GM21390 (cell line): ENCODE measurements at regions not wholly inside any gene's neighbourhood (a gene's known extent, or its start where the extent isn't known, plus 50 kb on each side); places are given as distances from the start of the nearest gene placed in this dataset.

Source experiments
- ATAC-seq: cut with Tn5 transposase; IDR thresholded peaks from one replicate; pipeline ENCODE4 v1.9.1; 2021; ENCODE audit not compliant: unreplicated experiment

DNA sequence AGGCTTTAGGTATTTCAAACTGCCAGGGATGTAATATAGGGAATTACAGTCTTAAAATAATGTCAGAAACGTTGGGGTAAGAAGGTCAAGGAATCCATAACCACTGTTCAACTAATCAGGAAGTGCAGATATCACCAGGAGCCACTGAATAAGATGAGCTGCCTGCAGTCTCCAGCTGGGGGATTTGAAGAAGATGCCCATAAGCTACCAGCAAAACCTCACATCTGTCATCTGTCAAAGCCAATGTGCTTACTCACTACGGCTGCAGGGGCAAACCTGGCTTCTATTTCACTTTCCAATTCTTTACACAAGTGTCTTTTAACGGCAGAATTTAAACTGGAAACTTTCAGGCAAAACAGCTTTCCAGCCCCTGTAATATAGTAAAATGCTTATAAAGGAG is 1410.1 kb upstream of the ATXN8OS start:
- ATAC-seq = no peak

DNA sequence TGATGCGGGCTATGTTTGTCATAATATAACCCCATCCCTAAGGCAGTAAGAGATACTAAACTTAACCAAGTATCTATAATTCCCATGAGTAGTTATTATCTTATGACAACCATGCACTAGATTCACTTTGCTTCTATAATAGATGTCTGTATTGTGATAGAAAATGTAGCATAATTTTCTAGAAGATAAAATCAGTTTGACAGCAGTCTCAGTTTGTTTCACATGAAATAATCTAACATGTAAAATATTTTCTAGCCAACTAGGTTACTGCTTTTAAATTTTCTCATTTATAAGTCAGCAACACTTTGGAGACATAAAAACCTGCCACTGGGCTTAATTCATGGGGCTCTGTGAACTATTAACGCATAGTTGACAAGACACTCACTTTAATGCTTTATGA is 1410.7 kb upstream of the ATXN8OS start:
- ATAC-seq = no peak

DNA sequence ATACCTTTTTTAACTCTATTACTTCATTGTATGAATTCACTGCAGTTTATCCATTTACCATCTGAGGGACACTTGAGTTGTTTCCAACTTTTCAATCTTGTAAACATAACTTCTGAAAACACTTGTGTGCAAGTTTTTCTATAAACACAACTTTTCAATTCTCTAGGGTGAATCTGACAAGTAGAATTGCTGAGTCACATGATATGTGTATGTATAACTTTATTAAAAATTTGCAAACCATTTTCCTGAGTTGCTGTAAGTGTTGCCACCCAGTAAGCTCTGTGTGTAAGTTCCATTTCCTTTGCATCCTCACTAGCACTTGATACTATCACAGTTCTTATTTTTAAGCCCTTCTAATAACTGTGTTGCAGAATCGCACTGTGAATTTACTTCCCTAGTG is 1415.6 kb upstream of the ATXN8OS start:
- no peak for ATAC-seq

DNA sequence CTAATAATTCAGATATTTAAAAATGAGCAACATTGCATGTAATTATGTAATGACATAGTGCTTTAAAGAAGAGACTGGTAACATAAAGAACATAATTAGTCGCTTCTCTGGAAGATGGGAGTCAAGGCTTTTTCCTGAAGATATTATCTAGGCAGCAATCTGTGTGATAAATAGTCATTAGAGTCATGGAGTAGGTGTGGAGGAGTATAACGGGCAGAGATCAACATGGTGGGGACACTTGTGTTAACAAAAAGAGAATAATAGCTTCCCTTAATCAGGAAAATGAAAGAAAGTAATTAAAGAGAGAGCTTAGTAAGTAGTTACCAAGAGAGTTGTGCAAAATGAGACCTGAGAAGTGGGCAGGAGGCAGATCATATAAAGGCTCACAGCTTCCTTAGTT is 1417.1 kb upstream of the ATXN8OS start:
- ATAC-seq = no peak

DNA sequence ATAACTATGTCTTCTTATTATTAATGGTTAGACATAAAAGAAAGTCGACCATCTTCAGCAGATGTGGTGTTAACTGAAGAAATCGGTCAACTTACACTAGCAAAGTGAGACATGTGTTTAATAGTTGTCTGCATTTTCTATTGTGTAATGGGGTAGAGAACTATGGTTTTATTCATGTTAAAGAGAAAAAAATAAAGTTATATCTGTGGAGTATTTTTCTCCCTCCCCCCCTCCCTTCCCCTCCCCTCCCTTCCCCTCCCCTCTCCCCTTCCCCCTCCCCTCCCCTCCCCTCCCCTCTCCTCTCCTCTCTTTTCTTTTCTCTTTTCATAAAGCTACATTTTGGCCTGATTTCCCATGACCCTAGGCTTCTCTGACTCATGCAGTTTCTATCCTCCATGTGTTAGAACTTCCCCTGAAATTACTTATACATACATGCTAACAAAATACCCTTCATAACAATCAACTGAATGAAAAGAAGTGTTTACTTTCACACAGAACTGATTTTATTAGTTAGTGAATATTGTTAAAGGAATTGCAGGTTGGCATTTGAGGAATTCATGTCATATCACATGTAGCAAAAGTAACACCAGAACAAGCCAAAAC is 1431.0 kb upstream of the ATXN8OS start:
- ATAC-seq = no peak

DNA sequence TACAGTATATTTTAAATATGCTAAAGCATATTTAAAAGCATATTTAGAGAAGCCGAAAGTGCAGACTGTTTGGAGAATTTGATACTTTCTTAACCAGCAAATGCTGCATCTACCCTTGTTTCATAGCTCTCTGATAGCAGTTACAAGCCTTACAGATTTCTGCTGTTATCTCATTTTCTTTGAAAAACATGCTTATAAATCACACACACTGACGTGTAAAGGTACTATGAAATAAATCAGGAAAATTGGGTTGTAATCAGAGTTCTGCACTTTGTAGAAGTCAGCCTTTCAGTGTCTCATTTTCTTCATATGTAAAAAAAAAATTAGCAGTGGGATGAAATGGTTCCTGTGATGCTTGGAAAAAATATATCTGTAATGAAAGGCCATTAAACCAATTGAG is 1432.4 kb upstream of the ATXN8OS start:
- ATAC-seq = no peak

DNA sequence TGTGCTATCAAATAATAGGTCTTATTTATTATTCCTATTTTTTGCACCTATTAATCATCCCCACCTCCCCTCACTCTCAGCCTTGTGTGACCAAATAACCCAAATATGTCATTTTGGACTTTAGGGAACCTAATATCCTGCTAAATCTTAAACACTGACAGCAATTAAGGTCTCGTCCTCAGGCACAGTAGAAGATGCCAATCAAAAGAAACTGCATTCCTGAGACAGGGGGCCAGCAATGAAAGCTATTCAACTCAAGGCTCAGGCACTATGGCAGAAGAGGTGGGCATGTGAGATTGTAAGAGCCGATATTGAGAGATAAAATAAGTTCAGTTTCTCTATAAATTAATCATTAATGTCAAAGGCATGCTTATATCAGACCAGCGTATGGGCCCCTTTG is 1437.7 kb upstream of the PCDH9 start:
- no peak for ATAC-seq

DNA sequence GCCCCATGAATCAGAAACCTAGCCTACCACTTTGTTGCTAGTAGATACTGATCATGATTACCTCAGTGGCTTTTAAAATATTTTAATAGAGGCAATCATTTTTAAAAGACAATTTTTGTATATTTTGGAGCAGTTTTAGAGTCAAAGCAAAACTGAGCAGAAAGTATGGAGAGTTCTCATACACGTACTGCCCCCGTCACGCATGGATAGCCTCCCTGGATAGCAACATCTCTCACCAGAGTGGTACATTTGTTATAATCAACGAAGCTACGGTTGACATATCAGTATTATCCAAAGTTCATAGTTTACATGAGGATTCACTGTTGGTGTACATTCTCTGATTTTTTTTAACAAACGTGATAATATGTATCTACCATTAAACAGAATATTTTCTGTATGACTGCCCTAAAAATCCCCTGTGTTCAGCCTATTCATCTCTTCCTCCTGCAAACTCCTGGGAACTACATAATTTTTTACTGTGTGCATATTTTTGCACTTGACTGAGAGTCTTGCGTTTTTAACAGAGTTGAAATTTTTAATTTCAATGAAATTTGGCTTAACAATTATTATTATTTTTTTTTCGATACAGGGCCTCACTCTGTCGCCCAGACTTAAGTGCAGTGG is 1436.8 kb upstream of the PCDH9 start:
- no peak for ATAC-seq

DNA sequence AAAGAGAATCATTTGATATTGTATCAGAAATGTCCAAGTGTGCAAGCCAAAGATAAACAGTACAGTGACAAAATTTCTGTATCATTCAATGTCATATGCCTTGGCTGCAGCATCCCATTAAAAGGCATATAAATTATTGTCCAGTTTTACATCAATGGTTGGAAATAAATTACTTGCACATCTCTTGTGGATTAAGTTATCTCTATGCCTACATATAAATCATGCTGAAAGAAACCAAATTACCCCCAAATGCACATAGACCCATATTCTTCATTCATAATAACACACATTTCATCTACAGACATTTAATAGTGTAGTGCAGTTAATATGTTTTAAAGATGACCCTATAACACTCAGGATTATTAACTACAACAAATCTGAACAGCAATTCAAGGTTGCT is 1415.7 kb upstream of the PCDH9 start:
- ATAC-seq = no peak

DNA sequence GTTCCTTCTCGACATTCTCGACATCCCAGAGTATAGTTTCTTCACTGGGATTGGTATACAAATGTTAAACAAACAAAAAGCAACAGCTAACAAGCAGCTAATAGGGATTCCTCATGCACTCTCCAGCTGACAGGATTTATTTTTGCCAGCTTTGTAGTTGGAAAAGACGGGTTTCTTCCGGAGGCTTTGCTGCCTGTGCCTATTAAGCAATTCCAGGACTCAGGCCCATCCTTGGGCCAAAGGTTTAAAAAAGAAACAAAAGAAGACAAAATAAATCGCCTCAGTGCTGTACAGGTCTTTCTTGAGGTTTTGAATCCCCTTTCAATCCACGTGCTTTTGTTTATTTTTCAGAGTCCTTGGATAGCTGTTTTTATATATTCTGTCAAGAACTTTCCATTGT is 1414.5 kb upstream of the PCDH9 start:
- no peak for ATAC-seq

DNA sequence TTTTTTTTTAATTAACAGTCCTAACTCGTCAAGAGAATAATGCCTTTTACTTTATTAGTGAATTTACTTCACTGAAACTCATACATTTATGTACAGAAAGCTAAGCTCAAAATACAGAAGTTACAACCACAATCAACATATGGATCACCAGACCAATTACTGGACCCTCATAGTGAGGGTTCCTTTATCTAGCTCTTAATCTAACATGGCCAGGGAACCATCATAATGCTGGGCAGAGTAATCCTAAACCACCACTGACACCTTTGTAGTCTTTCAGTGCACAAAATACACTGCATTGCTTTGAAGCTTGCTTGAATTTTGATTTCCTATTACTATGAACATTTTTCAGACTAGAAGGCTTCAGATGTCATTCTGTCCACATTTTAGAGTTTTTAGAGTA is 1406.6 kb upstream of the PCDH9 start:
- no peak for ATAC-seq

DNA sequence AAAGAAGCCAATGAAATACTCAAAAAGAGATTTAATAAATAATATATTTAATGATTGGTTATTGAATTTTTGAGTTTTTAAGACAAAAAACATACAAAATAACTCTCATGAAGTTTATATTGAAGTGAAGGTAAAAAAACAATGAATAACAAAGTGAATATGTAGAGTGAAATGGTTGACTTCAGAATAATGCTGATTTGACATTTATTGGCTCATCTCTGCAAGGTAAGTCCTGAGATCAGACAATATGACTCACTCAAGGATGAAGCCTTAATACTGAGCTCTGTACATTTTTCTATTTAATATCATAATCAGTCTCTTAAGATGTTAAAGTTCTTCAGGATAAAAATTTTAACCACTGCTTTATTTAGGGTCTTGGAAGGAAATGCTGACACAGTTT is 1398.9 kb upstream of the PCDH9 start:
- ATAC-seq = no peak

DNA sequence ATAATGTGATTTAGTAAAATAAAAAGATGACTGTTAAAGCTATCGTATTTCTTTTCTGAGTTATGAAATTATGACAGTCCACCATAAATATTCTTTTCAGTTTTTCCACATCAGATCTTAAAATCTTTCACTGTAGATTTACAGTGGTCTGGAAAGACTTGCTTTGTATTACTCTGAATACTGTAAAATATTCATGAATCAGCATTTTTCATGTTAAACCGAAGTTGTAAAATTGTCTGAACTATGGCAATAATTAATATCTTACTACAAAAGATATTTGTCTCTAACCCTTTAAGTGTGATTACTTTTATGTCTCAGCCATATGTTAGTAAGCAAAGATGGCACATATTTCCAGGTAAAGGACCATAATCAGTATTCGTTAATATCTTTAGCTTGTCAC is 1397.2 kb upstream of the PCDH9 start:
- ATAC-seq = no peak

DNA sequence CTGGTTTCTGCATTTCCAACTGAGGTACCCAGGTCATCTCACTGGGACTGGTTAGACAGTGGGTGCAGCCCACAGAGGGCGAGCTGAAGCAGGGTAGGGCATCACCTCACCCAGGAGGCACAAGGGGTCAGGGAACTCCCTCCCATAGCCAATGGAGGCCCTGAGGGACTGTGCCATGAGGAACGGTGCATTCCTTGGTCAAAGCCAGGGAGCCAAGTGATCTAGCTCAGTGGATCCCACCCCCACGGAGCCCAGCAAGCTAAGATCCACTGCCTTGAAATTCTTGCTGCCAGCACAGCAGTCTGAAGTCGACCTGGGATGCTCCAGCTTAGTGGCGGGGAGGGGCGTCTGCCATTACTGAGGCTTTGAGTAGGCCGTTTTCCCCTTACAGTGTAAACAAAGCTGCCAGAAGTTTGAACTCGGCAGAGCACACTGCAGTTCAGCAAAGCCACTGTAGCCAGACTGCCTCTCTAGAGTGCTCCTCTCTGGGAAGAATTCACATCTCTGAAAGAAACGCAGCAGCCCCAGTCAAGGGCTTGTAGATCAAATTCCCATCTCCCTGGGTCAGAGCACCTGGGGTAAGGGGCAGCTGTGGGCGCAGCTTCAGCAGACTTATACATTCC is 1386.6 kb upstream of the PCDH9 start:
- no peak for ATAC-seq

DNA sequence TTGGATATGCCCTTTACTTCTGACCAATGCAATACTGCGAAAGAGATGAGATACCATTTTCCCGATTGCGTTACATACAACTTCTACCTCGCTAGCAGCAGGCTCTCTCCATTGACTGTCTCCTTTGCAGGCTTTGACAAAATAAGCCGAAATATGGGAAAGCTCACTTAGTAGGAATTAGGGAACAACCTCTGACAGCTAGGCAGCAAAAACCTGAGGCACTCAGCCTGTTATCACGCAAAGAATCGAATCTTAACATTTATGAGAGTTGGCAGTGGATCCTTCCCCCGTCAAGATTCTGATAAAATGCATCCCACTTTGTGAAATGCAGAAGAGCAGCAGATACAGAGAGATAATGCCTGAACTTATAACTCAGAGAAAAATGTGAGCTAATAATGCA is 1379.5 kb upstream of the PCDH9 start:
- no peak for ATAC-seq

DNA sequence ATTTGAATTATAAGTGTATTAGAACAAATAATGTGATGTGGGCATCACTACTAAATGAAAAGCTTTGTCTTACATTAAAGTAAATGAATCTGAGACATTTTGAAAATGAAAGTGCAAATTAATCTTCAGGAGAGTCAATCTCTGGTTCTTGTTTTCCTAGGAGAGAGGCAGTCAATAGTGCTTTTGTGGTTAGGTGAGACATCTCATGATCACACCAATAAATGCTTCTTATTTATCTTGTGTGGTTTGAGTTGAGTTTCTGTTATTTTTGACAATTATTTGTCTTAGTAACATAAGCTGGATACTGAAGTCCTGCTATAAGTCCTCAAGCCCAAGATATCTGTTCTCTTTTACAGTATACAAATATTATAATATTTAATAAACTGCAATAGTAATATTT is 1378.0 kb upstream of the PCDH9 start:
- ATAC-seq = no peak

DNA sequence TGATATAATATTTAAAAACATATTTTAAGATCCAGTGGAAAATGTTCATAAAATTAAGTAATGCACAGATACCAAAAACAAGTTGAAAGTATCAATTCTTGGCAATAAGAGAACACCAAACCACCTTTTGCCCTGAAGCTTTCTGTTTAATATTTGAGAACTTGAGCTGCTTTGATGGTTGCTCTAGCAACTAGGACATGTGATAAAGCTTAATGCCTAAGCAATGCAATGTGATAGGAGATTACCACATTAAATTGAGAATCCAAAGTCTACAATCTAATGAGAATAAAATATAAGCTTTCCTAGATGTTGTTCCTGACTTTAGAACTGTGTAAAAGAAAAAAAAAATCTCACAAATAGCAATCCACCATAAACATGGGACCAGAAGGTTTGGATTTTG is 1367.5 kb upstream of the PCDH9 start:
- ATAC-seq = no peak

DNA sequence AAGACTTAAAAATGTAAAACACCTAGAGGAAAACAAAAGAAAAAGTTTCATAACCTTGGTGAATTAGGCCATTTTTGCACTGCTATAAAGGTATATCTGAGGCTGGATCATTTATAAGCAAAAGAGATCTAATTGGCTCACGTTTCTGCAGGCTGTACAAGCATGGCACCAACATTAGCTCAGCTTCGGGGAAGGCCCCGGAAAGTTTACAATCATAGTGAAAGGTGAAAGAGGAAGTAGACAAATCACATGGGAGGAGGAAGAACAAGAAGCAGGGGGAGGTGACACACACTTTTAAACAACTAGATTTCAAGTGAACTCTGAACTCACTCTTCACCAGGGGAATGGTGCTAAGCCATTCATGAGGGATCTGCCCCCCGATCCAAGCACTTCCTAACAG is 1358.5 kb upstream of the PCDH9 start:
- ATAC-seq = peak; percentile 100

DNA sequence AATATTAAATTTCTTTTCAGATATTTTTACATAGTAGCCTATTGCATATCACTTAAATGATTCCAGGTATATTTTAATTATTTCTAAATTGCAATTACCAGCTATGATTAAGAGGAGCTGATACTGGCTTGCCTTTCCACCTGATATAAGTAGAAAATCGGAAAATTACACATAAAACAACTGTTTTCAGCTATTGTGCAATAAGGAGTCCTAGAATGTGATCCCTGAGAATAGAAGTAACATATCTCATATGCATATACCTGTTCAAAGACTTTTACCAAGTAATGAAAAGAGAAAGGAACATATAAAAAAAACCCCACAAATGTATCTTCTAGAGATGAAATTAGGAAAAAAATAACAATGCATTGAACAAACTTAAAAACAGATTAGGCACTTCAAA is 1354.6 kb upstream of the PCDH9 start:
- no peak for ATAC-seq

DNA sequence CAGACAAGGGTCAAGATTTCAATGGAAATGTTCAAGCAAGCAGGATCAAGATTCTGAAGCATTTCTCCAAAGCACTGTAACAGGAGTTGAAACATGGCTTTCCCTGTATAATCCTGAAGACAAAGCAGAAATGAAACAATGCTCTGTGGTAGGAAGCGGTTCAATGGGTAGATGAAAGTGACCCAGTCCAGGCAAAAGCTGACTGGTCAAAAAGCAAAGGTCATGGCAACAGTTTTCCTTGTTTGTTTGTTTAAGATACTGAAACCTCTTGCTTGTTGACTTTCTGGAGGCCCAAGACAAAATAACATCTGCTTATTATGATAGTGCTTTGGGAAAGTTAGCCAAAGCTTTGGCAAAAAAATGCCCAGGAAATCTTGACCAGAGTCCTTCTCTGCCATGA is 1343.9 kb upstream of the PCDH9 start:
- no peak for ATAC-seq

DNA sequence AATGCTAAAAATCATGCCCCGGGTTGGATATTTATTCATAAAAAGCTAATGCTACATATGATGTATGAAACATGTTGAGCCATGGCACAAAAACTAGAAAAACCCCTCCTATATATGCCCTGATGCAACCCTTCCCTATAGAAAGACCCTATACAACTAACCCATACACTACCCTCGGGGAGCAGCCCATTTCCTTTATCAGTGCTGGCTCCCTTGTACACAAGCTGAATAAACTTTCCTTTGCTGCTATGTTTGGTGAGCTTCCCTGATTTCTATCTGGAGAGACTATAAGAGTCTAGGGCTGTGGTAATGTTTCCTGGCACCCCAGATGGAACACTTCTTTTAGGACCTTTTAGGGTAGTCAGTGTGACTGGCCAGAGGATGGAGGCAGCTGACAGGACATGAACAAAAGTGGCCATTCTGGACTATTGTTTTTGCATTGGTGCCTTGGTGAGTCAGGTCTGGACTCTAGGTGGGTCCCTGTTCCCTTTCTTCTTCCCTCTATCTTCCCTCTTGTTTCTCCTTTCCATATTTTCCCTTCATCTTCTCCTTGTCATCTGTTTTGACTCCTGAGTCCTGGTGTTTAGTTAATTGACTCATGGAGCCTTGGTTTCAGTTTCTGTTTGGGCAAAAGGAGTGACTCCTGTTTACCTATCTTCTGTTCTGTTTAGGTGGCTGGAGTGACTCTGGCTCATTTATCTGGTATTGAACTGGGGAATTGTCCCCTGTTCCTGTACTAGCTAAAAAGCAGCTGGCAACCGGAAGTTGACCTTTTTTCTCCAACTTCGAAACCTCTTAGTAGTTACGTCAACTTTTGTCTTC is 1321.8 kb upstream of the PCDH9 start:
- no peak for ATAC-seq

DNA sequence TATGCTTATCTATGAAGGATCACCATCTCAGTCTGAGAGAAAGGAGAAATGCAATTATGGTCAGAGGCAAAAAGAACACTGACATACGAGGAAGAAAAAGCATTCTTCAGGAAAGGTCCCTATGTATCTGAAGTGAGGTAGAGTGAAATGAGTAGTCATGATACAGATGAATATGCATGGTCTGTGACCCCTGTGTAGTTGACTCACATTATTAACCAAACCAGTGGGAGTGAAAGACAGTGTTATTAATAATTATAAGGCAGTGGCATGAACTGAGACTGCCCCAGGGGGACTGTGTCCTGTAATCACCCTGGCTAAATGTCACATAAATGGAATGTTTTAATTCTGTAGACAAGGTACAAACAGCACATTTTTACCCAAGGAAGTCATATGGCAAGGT is 1320.2 kb upstream of the PCDH9 start:
- ATAC-seq = no peak
